Lower lobe of right lung (tissue), 2 donors: ENCODE measurements at regions not wholly inside any gene's neighbourhood (a gene's known extent, or its start where the extent isn't known, plus 50 kb on each side); places are given as distances from the start of the nearest gene placed in this dataset.
A peak's percentile ranks its signal among the peaks of the same experiment; 100 is the strongest.

Source experiments
- ATAC-seq, 2 donors: fragments of 200-7000 bp; cut with Tn5 transposase; one replicate each; pipeline ENCODE4 v1.9.1; 2020 to 2022; ENCODE audit warnings: mild to moderate bottlenecking in 2 of 2, moderate library complexity in 2 of 2
- DNase-seq: peaks from one replicate; pipeline ENCODE4 v3.0.0-alpha.2; 2020
- H3K27ac ChIP-seq: fragments of 200-600 bp; one replicate; pipeline ENCODE4 v1.8.0; 2022
- H3K27me3 ChIP-seq: fragments of 200-600 bp; one replicate; pipeline ENCODE4 v1.8.0; 2022; ENCODE audit warnings: low read depth
- H3K36me3 ChIP-seq: fragments of 200-600 bp; one replicate; pipeline ENCODE4 v1.8.0; 2022; ENCODE audit warnings: mild to moderate bottlenecking
- H3K4me1 ChIP-seq: fragments of 200-600 bp; one replicate; pipeline ENCODE4 v1.8.0; 2022
- H3K4me3 ChIP-seq: fragments of 200-600 bp; one replicate; pipeline ENCODE4 v1.8.0; 2022; ENCODE audit warnings: mild to moderate bottlenecking
- H3K9me3 ChIP-seq: fragments of 200-600 bp; one replicate; pipeline ENCODE4 v1.8.0; 2022
- CTCF ChIP-seq: fragments of 200-600 bp; IDR thresholded peaks from one replicate; pipeline ENCODE4 v1.8.0; 2022; ENCODE audit warnings: antibody characterized with exemption, mild to moderate bottlenecking
- intact Hi-C: fragments of 100-400 bp; cut with DNase I; formaldehyde crosslinking; loops from one replicate; pipeline ENCODE4 v1.11.0; 2022
- donor health status: DM: no; HTN: yes; CAD: no; lungs with severe emphysema.

DNA sequence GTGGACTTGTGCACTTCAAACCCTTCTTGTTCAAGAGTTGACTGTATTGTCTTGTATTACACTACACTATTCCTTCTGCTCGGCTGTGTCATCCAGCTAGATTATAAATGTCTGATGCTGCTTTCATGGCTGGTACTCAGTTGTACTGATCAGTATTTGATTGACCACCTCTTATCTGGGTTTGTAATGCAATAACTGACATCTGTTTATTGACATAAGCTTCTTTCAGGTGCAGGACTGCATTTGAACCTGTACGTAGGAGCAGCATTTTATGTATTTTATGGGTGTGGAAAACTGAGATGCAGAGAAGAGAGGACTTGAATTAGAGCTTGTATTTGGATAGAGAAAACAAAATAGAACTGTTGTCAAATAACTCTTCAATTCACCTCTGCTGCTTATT, 309.2 kb downstream of the FGF9 start:
- ATAC-seq (no peak), DNase-seq (no peak)
- no peak overlapping the region for H3K27ac ChIP-seq
- H3K9me3 ChIP-seq: no peaks in the 10 kb centered on the region
- H3K27me3 ChIP-seq: no peaks in the 10 kb centered on the region
- H3K4me1 ChIP-seq: no peaks in the 10 kb centered on the region
- TF ChIP-seq CTCF: no peak
- intact Hi-C loops: no loop called here
- H3K36me3 ChIP-seq: no peaks in the 10 kb centered on the region
- H3K4me3 ChIP-seq: no peak overlapping the region

- ATAC-seq (no peak), DNase-seq (no peak)
- no peaks in the 10 kb centered on the region for H3K9me3 ChIP-seq
- intact Hi-C loops: no loop called here
- no peak overlapping the region for H3K27ac ChIP-seq
- H3K36me3 ChIP-seq: no peaks in the 10 kb centered on the region
- no peaks in the 10 kb centered on the region for H3K4me1 ChIP-seq
- no peak for TF ChIP-seq CTCF
- H3K27me3 ChIP-seq: no peaks in the 10 kb centered on the region
- no peak overlapping the region for H3K4me3 ChIP-seq
Observed at GRCh38 chr13:21984156-21984555, 313.3 kb downstream of the FGF9 start.

DNA sequence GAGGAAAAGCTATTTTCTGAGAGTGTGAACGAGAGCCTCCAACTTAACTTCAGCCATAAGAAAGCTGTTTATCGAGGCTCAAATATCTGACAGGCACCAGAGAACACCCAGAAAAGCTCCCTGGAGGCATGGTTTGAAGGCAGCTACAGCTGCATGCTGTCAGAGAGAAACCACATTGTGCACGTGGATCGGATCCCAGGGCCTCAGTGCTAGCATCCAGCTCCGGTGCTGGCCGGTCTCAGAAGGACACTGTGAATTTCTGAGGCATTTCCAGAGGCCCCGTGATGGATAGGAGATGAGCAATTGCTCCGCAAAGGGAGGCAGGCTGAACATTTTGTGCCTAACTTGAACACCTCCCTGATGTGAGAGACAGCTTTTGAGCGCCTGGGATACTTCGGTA, 315.7 kb downstream of the FGF9 start:
- Histone ChIP-seq H3K4me3 (no peak overlapping the region), H3K27ac (no peak overlapping the region), H3K4me1 (no peaks in the 10 kb centered on the region), H3K36me3 (no peaks in the 10 kb centered on the region), H3K9me3 (no peaks in the 10 kb centered on the region), H3K27me3 (no peaks in the 10 kb centered on the region)
- TF ChIP-seq CTCF: no peak
- intact Hi-C loops: no loop called here
- ATAC-seq: peak; percentile 74 to 84
- no peak for DNase-seq

DNA sequence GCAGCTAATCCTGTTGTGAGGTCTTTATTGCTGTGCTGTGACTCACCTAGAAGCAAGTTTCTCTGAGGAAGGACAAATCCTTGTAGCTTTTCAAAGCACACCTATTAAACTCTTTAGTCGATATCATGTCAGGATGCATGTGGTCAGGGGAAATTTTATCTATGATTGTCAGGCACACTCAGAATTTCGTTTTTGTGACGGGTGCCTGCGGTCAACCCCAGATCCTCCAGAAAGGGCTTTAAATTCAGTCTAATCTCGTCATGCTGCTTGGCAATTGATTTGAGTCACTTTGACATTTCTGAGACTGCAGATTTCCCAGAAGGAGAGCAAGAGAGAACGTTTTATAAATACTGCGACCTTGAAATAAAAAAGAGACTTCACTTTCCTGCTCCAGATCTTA, 316.9 kb downstream of the FGF9 start:
- ATAC-seq (no peak), DNase-seq (no peak)
- H3K9me3 ChIP-seq: no peaks in the 10 kb centered on the region
- H3K36me3 ChIP-seq: no peaks in the 10 kb centered on the region
- H3K27ac ChIP-seq: no peak overlapping the region
- H3K4me1 ChIP-seq: no peaks in the 10 kb centered on the region
- no peaks in the 10 kb centered on the region for H3K27me3 ChIP-seq
- no peak for TF ChIP-seq CTCF
- H3K4me3 ChIP-seq: no peak overlapping the region
- intact Hi-C loops: no loop called here

DNA sequence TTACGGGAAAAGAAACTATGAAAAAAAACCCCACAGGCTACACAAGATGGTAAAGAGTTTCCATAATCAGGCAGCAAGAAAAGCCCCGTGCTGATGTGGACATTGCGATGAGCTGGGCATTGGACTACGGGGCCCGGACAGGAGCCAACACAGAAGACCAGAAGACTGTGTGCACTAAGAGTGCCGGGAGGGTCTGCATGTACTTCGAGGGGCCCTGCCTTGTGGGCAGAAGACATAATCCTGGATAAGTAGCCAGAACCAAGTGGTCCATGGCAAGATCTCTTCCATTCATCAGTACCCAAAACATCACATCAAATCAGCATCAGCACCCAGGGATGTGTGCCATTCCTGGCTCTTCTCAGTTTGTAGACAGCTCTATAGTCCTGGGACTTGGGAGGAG, 317.8 kb downstream of the FGF9 start:
- ATAC-seq (no peak), DNase-seq (no peak)
- no peak overlapping the region for H3K27ac ChIP-seq
- no peak for TF ChIP-seq CTCF
- H3K4me1 ChIP-seq: no peaks in the 10 kb centered on the region
- no peaks in the 10 kb centered on the region for H3K9me3 ChIP-seq
- intact Hi-C loops: no loop called here
- no peaks in the 10 kb centered on the region for H3K27me3 ChIP-seq
- no peaks in the 10 kb centered on the region for H3K36me3 ChIP-seq
- no peak overlapping the region for H3K4me3 ChIP-seq

GRCh38 chr13:21996049-21996448, 325.2 kb downstream of the FGF9 start:
- no peak overlapping the region for H3K27ac ChIP-seq
- DNase-seq (no peak), ATAC-seq (no peak)
- H3K9me3 ChIP-seq: no peaks in the 10 kb centered on the region
- no peak for TF ChIP-seq CTCF
- intact Hi-C loops: no loop called here
- no peak overlapping the region for H3K4me3 ChIP-seq
- H3K27me3 ChIP-seq: no peaks in the 10 kb centered on the region
- H3K36me3 ChIP-seq: no peaks in the 10 kb centered on the region
- no peaks in the 10 kb centered on the region for H3K4me1 ChIP-seq
